ENCODE measurements at regions not wholly inside any gene's neighbourhood (a gene's known extent, or its start where the extent isn't known, plus 50 kb on each side); places are given as distances from the start of the nearest gene placed in this dataset.
A peak's percentile ranks its signal among the peaks of the same experiment; 100 is the strongest.

DNA sequence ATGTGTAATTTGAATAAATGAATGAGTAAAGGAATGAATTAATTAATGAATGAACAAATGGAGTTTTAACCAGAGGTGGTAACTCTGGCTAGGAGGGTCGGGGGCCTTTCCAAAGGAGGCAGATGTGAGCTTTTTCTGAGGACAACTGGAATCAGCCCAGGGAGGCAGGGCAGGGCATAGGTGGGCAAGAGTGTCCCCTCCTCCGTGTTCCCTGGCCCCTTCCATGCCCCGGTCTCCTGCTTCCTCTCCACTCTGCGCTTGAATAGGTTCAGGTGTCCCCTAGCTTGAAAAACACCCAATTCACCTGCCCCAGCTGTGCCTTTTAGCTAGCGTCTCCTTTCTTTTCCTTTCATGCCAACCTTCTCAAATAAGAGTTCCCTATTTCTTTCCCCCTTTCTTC lies 473.1 kb downstream of the CDH26 start:
- no peak overlapping the region for H3K27ac ChIP-seq
- TF ChIP-seq, protein P1, sequence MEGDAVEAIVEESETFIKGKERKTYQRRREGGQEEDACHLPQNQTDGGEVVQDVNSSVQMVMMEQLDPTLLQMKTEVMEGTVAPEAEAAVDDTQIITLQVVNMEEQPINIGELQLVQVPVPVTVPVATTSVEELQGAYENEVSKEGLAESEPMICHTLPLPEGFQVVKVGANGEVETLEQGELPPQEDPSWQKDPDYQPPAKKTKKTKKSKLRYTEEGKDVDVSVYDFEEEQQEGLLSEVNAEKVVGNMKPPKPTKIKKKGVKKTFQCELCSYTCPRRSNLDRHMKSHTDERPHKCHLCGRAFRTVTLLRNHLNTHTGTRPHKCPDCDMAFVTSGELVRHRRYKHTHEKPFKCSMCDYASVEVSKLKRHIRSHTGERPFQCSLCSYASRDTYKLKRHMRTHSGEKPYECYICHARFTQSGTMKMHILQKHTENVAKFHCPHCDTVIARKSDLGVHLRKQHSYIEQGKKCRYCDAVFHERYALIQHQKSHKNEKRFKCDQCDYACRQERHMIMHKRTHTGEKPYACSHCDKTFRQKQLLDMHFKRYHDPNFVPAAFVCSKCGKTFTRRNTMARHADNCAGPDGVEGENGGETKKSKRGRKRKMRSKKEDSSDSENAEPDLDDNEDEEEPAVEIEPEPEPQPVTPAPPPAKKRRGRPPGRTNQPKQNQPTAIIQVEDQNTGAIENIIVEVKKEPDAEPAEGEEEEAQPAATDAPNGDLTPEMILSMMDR (conservative IDR thresholded peaks at IDR 0.05), result no peak

DNA sequence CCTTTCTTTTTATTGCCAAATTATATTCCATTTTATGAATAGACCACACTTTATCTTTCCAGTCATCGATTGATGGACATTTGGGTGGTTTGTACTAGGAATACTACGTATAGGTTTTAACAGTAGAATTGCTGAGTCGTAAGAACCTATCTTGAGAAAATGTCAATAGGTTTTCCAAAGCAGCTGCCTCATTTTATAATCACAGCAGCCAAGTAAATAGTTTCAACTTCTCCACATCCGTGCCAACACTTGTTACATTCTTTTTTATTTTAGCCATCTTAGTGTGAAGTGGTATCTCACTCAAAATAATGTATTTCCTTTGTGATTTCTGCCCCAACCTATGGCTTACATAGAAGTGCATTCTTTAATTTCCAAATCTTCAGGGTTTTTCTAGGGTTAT lies 479.2 kb downstream of the CDH26 start:
- no peak overlapping the region for H3K27ac ChIP-seq

DNA sequence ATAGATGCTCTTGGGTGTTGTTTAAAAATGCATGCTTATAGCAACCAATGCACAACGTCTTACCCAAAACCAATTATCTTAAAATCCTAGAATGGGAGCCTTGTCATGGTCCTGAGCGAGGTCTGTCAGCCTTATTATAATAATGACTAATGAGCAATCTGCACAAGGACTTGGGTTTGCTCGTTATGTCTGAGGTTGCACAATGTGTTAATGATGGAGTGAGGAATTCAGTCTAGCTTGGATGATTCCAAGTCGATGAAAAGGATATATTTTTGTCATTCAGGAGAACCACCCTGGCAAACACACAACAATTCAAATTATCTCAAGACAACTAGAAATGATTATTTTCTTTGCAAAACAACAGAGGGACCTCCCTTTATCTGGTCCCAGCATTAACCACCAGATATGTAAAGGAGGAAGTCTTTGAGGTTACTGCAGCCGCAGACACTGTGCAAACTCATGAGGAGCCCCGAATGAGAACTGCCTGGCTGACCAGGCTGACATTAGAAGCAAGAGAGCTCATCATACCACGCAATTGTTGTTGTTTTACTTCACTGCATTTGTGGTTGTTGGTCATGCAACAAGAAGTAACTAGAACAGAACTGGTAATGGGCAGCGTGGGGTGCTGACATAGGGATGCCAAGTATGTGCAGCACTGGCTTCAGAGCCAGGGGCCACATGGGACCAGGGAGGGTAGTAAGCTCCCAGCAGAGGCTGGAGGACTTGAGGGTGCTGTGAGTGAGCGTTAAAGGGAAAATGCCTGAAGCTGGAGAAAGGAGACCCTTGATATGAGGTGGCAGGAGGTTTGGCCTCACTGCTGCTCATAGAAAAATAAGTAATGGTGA lies 488.3 kb downstream of the CDH26 start:
- TF ChIP-seq, protein P1 (conservative IDR thresholded peaks at IDR 0.05), result no peak
- no peak overlapping the region for H3K27ac ChIP-seq

More for the DNA sequence above, 479.2 kb downstream of the CDH26 start:
- TF ChIP-seq, protein P1 (conservative IDR thresholded peaks at IDR 0.05), result no peak

DNA sequence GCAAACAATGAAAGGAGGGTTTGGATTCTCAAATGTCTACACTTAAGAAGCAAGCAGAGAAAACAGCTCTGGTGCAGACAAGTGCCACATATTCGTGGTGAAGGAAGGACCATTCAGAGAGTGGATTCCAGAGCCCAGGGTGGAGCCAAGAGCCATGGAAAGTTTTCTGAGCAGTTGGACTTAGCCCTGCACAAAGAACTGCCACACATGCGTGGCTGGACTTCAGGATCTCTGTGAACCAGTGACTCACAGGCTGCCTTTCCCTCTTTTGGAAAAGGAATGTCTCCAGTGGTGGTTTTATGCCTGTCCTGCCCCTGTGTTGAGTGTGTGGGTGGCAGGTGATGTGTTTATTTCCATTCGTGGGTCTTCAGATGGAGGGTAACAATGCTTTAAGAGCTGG lies 489.5 kb downstream of the CDH26 start:
- TF ChIP-seq, protein P1 (conservative IDR thresholded peaks at IDR 0.05), result no peak
- no peak overlapping the region for H3K27ac ChIP-seq

DNA sequence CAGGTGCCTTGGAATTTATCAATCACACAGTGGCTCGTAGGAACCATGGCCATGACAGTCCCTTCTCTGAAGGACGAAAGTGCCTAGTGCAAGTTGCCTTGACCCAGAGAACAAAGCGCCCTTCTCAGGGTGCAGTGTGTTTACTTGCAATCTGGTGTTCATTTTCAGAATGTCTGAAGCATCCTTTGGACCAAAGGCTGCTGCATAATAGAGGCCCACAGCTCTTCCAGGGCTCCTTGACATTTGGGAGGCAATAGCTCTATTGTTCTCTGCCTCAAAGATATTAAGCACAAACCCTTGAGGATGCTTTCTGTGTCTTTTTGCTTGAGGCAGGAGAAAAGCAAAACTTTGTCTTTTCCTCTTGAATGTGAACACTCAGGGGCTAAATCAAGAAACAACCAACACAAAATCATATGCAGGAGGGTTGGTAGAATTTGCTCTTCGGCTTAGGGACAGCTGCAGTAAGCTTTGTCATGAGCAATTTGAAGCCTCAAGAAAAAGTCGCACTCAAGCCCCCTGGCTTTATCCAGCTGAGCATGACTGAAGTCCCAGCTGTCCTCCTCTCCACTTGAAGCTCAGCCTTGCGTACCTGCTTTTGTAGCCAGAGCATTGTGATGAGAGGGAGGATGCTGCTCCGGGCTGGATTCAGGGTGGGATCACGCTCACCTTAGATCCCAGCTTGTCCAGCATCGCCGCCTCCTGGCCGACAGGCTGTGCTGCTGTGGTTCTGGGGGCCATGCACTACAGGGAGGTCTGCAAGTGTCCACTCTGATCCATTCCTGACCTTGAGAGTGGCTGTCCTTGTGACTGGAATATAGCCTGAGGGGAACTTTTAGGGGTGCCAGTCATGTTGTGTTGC lies 495.4 kb downstream of the CDH26 start:
- TF ChIP-seq, protein P1 (conservative IDR thresholded peaks at IDR 0.05), result peak; percentile 28
- no peak overlapping the region for H3K27ac ChIP-seq

DNA sequence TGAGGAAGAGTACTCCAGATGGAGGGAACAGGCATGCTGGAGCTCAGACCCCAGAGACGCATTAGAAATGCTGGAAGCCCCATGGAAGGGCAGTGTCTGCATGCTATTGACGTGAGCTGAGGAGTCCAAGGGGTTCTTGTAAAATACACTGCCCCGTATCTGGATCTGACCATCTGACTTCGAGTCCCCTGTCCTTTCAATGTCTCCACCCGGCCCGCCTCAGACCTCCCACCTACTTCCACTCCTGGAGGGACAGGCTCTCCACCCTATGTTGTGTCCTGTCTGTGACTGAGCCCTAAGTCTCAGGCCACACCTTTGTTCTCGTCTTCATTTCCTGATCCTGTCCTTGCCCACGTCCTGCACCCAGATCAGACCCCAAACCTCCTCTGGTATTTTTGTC lies 496.3 kb downstream of the CDH26 start:
- no peak overlapping the region for H3K27ac ChIP-seq
- TF ChIP-seq, protein P1 (conservative IDR thresholded peaks at IDR 0.05), result no peak

DNA sequence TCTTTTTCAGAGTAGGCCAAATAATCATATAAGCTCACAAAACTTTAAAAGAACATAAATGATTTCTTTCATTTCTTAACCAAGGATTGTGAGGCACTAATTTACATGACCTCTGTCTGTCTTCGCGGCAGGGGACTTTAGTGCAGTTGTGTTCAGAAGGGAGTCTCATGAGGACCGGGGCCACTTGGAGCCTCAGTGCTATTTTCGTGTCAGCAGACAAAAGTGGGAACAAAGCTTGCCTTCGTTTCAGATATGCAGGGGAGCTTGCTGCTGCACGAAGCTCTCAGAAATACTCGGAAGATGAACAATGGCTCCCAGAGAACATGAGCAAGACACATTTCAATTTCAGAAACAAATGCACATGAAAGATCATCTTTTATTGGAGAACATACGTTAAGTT lies 497.0 kb downstream of the CDH26 start:
- TF ChIP-seq, protein P1 (conservative IDR thresholded peaks at IDR 0.05), result no peak
- H3K27ac ChIP-seq, result no peak overlapping the region
